Activated CD4-positive, alpha-beta T cell treated with anti-CD3 and anti-CD28 coated beads, Interleukin-2, amount 50 U/mL, for 24 hours (primary cell): ENCODE measurements at regions not wholly inside any gene's neighbourhood (a gene's known extent, or its start where the extent isn't known, plus 50 kb on each side); places are given as distances from the start of the nearest gene placed in this dataset.

Experiments
- DNase-seq, 2 donors: peaks; one replicate each; pipeline ENCODE4 v3.0.0-alpha.2; 2020; ENCODE audit warnings: low read depth in 1 of 2, low spot score in 1 of 2

- DNase-seq = no peak
Measured at GRCh38 chr11:64499261-64500004, 56.3 kb upstream of the SLC22A11 start.

GRCh38 chr11:64500176-64501013 is 55.3 kb upstream of the SLC22A11 start:
- no peak for DNase-seq

GRCh38 chr11:64501500-64502427 is 54.0 kb upstream of the SLC22A11 start:
- no peak for DNase-seq

GRCh38 chr11:64502634-64503033 is 53.1 kb upstream of the SLC22A11 start:
- DNase-seq = no peak

- DNase-seq = no peak
Measured at GRCh38 chr11:64503186-64503753, 52.5 kb upstream of the SLC22A11 start.

- no peak for DNase-seq
Measured at GRCh38 chr11:64504999-64505398, 50.7 kb upstream of the SLC22A11 start.
